Activated CD4-positive, alpha-beta T cell treated with anti-CD3 and anti-CD28 coated beads, Interleukin-2, amount 10 ng/mL, durations not matched to agents 24 days and 14 days (primary cell): ENCODE measurements at regions not wholly inside any gene's neighbourhood (a gene's known extent, or its start where the extent isn't known, plus 50 kb on each side); places are given as distances from the start of the nearest gene placed in this dataset.

Experiments used
- DNase-seq: peaks from one replicate; pipeline ENCODE4 v3.0.0; 2022
- H3K27ac Mint-ChIP-seq: one replicate; pipeline ENCODE4 v1.8.0; 2022; ENCODE audit warnings: mild to moderate bottlenecking, mixed read lengths
- H3K27me3 Mint-ChIP-seq: one replicate; pipeline ENCODE4 v1.8.0; 2022; ENCODE audit warnings: mixed read lengths
- H3K36me3 Mint-ChIP-seq: one replicate; pipeline ENCODE4 v1.8.0; 2022; ENCODE audit warnings: low read depth, mild to moderate bottlenecking, mixed read lengths
- H3K4me1 Mint-ChIP-seq: one replicate; pipeline ENCODE4 v1.8.0; 2021; ENCODE audit warnings: mixed read lengths
- H3K4me3 Mint-ChIP-seq: one replicate; pipeline ENCODE4 v1.8.0; 2022; ENCODE audit warnings: mild to moderate bottlenecking, moderate library complexity, mixed read lengths
- H3K9me3 Mint-ChIP-seq: one replicate; pipeline ENCODE4 v1.8.0; 2021; ENCODE audit warnings: mixed read lengths
- intact Hi-C: fragments of 100-400 bp; cut with micrococcal nuclease; formaldehyde crosslinking; loops from one replicate; pipeline ENCODE4 v1.15.1; 2023

GRCh38 chr4:89618151-89618550 lies 218.8 kb downstream of the SNCA start:
- Mint-ChIP-seq H3K27me3 (no peaks in the 10 kb centered on the region), H3K36me3 (peaks cover 2% of the 10 kb centered on the region), H3K9me3 (peaks cover 7% of the 10 kb centered on the region), H3K27ac (no peak overlapping the region), H3K4me3 (no peak overlapping the region), H3K4me1 (peaks cover 35% of the 10 kb centered on the region)
- intact Hi-C loops: no loop called here
- DNase-seq: no peak

- no peak overlapping the region for H3K27ac Mint-ChIP-seq
- intact Hi-C loops: no loop called here
- no peaks in the 10 kb centered on the region for H3K27me3 Mint-ChIP-seq
- no peak overlapping the region for H3K4me3 Mint-ChIP-seq
- peaks cover 6% of the 10 kb centered on the region for H3K36me3 Mint-ChIP-seq
- DNase-seq: no peak
- peaks cover 15% of the 10 kb centered on the region for H3K9me3 Mint-ChIP-seq
- peaks cover 42% of the 10 kb centered on the region for H3K4me1 Mint-ChIP-seq
Measured at GRCh38 chr4:89617317-89617716, 219.6 kb downstream of the SNCA start.

- no peak for DNase-seq
- intact Hi-C loops: no loop called here
- no peak overlapping the region for H3K4me3 Mint-ChIP-seq
- no peak overlapping the region for H3K27ac Mint-ChIP-seq
- H3K36me3 Mint-ChIP-seq: peaks cover 11% of the 10 kb centered on the region
- peaks cover 23% of the 10 kb centered on the region for H3K9me3 Mint-ChIP-seq
- H3K4me1 Mint-ChIP-seq: peaks cover 44% of the 10 kb centered on the region
- H3K27me3 Mint-ChIP-seq: no peaks in the 10 kb centered on the region
Measured at GRCh38 chr4:89616382-89616781, 220.6 kb downstream of the SNCA start.

- Mint-ChIP-seq H3K27ac (no peak overlapping the region), H3K4me3 (no peak overlapping the region), H3K4me1 (peaks cover 46% of the 10 kb centered on the region), H3K36me3 (peaks cover 15% of the 10 kb centered on the region), H3K9me3 (peaks cover 28% of the 10 kb centered on the region), H3K27me3 (no peaks in the 10 kb centered on the region)
- DNase-seq: no peak
- intact Hi-C loops: no loop called here
Measured at GRCh38 chr4:89615051-89615450, 221.9 kb downstream of the SNCA start.

- Mint-ChIP-seq H3K27ac (no peak overlapping the region), H3K27me3 (no peaks in the 10 kb centered on the region), H3K4me1 (peaks cover 37% of the 10 kb centered on the region), H3K4me3 (no peak overlapping the region), H3K36me3 (peaks cover 15% of the 10 kb centered on the region), H3K9me3 (peaks cover 28% of the 10 kb centered on the region)
- intact Hi-C loops: no loop called here
- DNase-seq: no peak
Measured at GRCh38 chr4:89614155-89614554, 222.8 kb downstream of the SNCA start.

GRCh38 chr4:89610236-89610635 lies 226.7 kb downstream of the SNCA start:
- Mint-ChIP-seq H3K4me3 (no peak overlapping the region), H3K9me3 (peaks cover 28% of the 10 kb centered on the region), H3K27me3 (no peaks in the 10 kb centered on the region), H3K36me3 (peaks cover 15% of the 10 kb centered on the region), H3K27ac (no peak overlapping the region), H3K4me1 (peaks cover 16% of the 10 kb centered on the region)
- DNase-seq: no peak
- intact Hi-C loops: no loop called here

- Mint-ChIP-seq H3K4me3 (no peak overlapping the region), H3K27ac (no peak overlapping the region), H3K36me3 (peaks cover 15% of the 10 kb centered on the region), H3K4me1 (peaks cover 16% of the 10 kb centered on the region), H3K27me3 (no peaks in the 10 kb centered on the region), H3K9me3 (peaks cover 28% of the 10 kb centered on the region)
- intact Hi-C loops: loop anchor here (10.0 kb wide), 1 partner anchor 125 kb away; no protein-coding TSS in a partner anchor
- no peak for DNase-seq
Measured at GRCh38 chr4:89609756-89610155, 227.2 kb downstream of the SNCA start.

GRCh38 chr4:89604951-89605350 lies 232.0 kb downstream of the SNCA start:
- Mint-ChIP-seq H3K4me1 (no peaks in the 10 kb centered on the region), H3K9me3 (no peaks in the 10 kb centered on the region), H3K27ac (no peak overlapping the region), H3K36me3 (no peaks in the 10 kb centered on the region), H3K27me3 (peaks cover 13% of the 10 kb centered on the region), H3K4me3 (no peak overlapping the region)
- DNase-seq: no peak
- intact Hi-C loops: loop anchor here (10.0 kb wide), 1 partner anchor 120 kb away; no protein-coding TSS in a partner anchor

- Mint-ChIP-seq H3K9me3 (no peaks in the 10 kb centered on the region), H3K36me3 (no peaks in the 10 kb centered on the region), H3K27me3 (peaks cover 18% of the 10 kb centered on the region), H3K4me1 (no peaks in the 10 kb centered on the region), H3K4me3 (no peak overlapping the region), H3K27ac (no peak overlapping the region)
- DNase-seq: no peak
- intact Hi-C loops: no loop called here
Measured at GRCh38 chr4:89599026-89599425, 237.9 kb downstream of the SNCA start.

- Mint-ChIP-seq H3K4me1 (no peaks in the 10 kb centered on the region), H3K9me3 (no peaks in the 10 kb centered on the region), H3K27me3 (peaks cover 17% of the 10 kb centered on the region), H3K4me3 (no peak overlapping the region), H3K36me3 (no peaks in the 10 kb centered on the region), H3K27ac (no peak overlapping the region)
- no peak for DNase-seq
- intact Hi-C loops: no loop called here
Measured at GRCh38 chr4:89598602-89599001, 238.4 kb downstream of the SNCA start.

- DNase-seq: no peak
- Mint-ChIP-seq H3K4me1 (no peaks in the 10 kb centered on the region), H3K4me3 (no peak overlapping the region), H3K27me3 (peaks cover 7% of the 10 kb centered on the region), H3K27ac (no peak overlapping the region), H3K36me3 (no peaks in the 10 kb centered on the region), H3K9me3 (peaks cover 4% of the 10 kb centered on the region)
- intact Hi-C loops: no loop called here
Measured at GRCh38 chr4:89595125-89595789, 241.7 kb downstream of the SNCA start.

GRCh38 chr4:89590128-89590527 lies 246.8 kb downstream of the SNCA start:
- DNase-seq: no peak
- H3K4me3 Mint-ChIP-seq: no peak overlapping the region
- intact Hi-C loops: no loop called here
- H3K27ac Mint-ChIP-seq: no peak overlapping the region
- peaks cover 10% of the 10 kb centered on the region for H3K27me3 Mint-ChIP-seq
- no peaks in the 10 kb centered on the region for H3K4me1 Mint-ChIP-seq
- H3K36me3 Mint-ChIP-seq: no peaks in the 10 kb centered on the region
- H3K9me3 Mint-ChIP-seq: peaks cover 4% of the 10 kb centered on the region

- no peaks in the 10 kb centered on the region for H3K36me3 Mint-ChIP-seq
- peaks cover 11% of the 10 kb centered on the region for H3K27me3 Mint-ChIP-seq
- intact Hi-C loops: loop anchor here (5.0 kb wide), 1 partner anchor 314 kb away; no protein-coding TSS in a partner anchor
- no peak for DNase-seq
- H3K4me1 Mint-ChIP-seq: no peaks in the 10 kb centered on the region
- no peak overlapping the region for H3K27ac Mint-ChIP-seq
- H3K9me3 Mint-ChIP-seq: peaks cover 4% of the 10 kb centered on the region
- H3K4me3 Mint-ChIP-seq: no peak overlapping the region
Measured at GRCh38 chr4:89588421-89588820, 248.5 kb downstream of the SNCA start.

- no peaks in the 10 kb centered on the region for H3K9me3 Mint-ChIP-seq
- H3K36me3 Mint-ChIP-seq: no peaks in the 10 kb centered on the region
- intact Hi-C loops: loop anchor here (5.0 kb wide), 1 partner anchor 315 kb away; no protein-coding TSS in a partner anchor
- no peak overlapping the region for H3K27ac Mint-ChIP-seq
- peaks cover 13% of the 10 kb centered on the region for H3K27me3 Mint-ChIP-seq
- DNase-seq: no peak
- H3K4me1 Mint-ChIP-seq: no peaks in the 10 kb centered on the region
- no peak overlapping the region for H3K4me3 Mint-ChIP-seq
Measured at GRCh38 chr4:89587364-89587763, 249.6 kb downstream of the SNCA start.

- Mint-ChIP-seq H3K9me3 (no peaks in the 10 kb centered on the region), H3K27me3 (peaks cover 17% of the 10 kb centered on the region)
Measured at GRCh38 chr4:89586864-89587263, 250.1 kb downstream of the SNCA start.

More at GRCh38 chr4:89586864-89587263, 250.1 kb downstream of the SNCA start:
- Mint-ChIP-seq H3K27ac (no peak overlapping the region), H3K4me3 (no peak overlapping the region), H3K4me1 (no peaks in the 10 kb centered on the region), H3K36me3 (no peaks in the 10 kb centered on the region)
- intact Hi-C loops: loop anchor here (5.0 kb wide), 1 partner anchor 315 kb away; no protein-coding TSS in a partner anchor
- DNase-seq: no peak
